NCI-H1694 (cell line): ENCODE measurements at regions not wholly inside any gene's neighbourhood (a gene's known extent, or its start where the extent isn't known, plus 50 kb on each side); places are given as distances from the start of the nearest gene placed in this dataset.
"Not testable (repeated sequence)": the region's sequence is repeated elsewhere in the genome, so short reads cannot be mapped to it uniquely, and the experiment has no call there.

Source experiments
- DNase-seq: peaks from one replicate; lab custom pipeline; 2025; lab: John Stamatoyannopoulos, UW

DNA sequence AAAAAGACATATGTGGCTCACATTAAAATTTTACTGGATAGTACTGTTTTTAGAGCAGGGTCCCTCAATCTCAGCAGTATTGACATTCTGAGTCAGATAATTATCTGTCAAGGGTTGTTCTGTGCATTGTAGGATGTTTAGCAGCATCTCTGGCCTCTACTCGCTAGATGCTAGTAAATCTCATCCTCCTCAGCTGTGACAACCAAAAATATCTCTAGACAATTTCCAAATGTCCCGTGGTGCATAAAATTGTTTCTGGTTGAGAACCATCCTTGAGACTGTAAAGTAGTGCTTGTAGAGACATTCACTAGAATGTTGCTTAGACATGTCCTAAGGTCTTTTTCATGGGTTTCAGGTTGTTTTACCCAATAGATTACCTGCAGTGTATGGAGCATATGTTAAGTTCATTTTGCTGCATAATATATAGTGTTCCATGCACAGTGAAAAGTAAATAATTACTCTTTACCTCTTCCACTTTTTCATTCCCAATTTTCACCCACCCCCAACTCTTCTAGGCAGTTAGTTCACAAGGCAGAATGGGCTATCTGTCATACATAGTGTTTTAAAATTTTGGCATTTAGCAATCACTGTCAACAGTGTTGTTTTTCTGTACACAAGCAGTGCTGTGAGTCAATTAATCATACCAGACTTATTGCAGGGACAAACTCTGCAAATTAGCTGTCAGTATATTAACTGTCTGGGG, 200.2 kb upstream of the SLC38A2 start:
- DNase-seq, result no peak

DNA sequence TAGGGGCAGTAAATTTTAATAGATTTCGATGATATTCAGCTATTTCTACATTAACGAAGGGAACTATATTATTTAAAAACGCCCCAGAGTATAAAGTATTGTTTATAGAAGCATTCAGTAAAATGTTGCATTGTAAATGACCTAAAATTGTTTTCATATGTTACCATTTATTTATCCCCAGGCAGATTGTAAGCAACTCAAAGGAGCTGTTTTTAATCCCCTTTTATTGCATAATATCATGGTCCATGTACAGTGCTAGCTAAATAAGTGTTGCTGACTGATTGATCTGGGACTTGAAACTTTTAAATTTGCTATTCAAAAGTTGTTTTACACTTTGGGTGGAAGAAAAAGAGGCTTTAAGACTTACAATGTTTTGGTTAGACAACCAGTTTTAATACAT, 199.0 kb upstream of the SLC38A2 start:
- no peak for DNase-seq

DNA sequence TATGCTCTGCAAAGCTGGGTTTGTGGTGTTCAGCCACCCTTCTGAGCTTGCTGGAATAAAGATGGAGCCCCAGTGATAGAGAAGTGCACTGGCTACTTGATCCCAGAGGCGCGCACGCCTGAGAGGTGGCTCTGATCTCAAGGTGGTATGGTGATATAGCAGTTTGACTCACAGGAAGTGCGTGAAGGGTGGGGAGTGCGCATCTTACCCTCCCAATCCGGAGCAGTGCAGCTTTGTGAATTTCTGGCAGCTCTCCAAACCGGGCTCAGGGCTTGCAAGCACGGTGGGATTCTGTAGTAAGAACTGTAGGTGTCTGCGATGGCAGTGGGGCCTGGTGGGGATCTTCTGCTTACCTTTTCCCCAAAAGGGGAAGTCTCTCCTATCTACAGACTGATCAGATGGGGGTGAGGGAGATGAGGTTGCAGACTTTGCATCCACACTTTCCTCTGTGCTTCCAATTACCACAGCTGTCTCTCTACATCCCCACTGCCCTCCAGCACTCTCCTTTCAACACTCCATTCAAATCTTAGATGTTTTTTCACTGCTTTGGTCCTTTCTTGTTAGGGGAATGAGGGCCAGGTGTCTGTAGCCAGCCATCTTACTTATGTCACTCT, 197.4 kb upstream of the SLC38A2 start:
- DNase-seq, result no peak

GRCh38 chr12:46567667-46568066, 195.1 kb upstream of the SLC38A2 start:
- DNase-seq, result no peak

DNA sequence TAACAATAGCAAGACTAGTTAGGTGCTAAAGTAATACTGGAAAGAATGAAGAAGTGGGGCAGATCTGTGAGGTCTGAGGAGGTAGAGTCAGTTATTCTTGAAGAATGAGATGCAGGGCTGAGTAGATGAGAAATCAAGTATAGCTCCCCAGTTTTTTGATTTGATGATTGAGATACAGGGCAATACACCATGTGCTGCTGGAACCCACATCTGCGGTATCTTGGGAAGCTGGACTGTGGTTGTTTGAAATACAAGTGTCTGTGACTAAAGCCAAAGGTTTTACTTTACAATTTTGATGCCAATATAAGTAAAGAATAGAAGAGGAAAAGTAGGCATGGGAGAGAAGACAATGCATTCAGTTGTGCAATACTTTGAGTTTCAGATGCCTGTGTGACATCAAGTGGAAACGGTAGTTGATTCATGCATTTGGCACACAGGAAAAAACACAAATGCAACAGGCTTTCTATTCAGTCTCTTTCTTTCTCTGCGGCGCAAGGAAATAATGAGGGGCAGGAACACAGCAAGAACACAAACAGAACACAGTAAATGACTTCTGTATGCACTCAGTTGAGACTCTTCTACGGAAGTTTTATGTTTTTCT, 190.2 kb upstream of the SLC38A2 start:
- DNase-seq, result no peak

GRCh38 chr12:46561769-46562624, 189.4 kb upstream of the SLC38A2 start:
- not testable (repeated sequence) for DNase-seq

DNA sequence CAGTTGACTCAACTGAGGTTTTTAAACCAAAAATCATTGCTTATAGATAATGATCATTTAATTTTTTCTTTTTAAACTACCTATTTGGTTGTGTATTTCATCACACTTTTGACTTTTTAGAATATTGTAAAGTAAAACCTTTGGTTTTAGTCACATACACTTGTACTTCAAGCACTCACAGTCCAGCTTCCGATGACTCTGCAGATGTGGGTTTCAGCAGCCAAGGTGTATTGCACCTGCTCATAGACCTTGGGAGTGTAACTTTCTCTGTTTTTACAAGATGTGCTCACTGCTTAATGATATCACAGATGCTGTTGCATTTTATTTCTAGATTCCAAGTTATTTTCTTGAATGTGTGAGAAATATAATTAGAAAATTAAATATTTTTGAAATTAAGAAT, 188.3 kb upstream of the SLC38A2 start:
- no peak for DNase-seq

DNA sequence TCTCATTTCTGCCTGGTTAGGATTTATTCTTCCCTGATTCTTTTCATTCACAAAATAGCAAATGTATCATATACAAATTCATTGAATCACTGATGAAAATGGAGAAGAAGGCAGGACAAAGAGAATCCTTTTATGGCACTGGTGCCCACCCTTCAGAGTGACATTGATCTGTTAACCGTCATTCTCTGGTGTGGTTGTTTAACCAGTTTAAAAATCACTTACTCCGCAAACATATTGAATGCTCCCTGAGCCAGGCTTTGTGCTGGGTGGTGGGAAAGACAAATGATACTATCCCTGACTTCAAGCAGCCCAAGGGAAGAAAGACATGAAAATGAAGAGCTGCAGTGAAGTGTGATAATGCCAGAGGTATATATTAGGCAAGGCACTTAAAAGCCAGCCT, 187.5 kb upstream of the SLC38A2 start:
- no peak for DNase-seq

- DNase-seq, result no peak
Measured at GRCh38 chr12:46559311-46559710, 186.7 kb upstream of the SLC38A2 start.

DNA sequence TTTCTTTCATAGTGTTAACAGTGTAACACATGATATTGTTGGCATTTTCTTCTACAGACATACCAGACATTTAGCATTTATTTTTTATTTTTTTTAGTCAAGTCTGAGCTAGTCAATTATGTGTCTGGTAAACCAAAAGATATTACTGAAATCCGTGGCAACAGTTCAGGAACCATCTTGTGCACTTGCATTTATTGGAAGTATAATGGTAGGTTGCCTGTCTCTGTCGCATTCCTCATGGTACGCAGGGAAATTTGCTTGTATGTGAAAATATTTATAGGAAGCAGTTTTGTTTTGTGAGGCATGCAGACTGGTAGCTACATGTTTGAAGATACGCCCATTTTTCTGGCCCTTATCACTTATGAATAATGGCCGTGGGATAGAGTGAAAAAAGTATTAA, 186.1 kb upstream of the SLC38A2 start:
- DNase-seq, result no peak

DNA sequence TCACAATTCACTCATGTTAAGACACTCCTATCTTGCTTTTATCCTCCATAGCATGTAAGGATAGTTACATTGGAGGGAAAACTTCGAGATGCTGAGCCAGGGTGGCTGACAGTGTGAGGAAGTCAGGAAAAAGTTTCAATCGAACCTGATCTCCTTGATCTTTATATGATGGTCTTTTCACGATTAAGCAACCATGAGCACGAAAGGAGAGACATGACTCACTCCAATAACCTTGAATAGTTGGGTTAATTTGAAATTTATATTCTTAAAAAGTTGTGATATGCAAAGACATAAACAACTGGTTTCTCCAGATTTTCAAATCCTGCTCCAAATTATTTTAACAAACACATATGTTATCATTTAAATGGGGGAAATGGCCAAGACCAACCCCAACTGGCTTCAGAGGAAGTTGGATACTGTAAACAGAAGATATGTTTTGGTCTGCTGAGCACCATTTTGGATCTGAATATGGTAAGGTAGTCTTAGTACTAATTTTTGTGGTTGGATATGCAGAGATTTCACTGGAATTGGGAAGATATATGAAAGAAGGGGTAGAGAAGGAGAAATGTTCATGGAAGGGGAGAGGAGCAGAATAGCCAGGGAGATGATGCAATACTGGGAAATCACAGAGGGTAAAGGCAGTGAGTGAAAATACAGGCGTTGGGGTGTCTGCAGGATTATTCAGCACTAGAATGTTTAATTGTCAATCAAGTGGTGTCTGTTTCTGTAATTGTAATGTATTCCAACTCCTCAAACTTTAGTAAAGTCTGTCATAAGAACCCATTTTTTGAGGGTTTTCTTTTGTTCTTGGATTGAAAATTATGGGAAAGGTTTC, 185.2 kb upstream of the SLC38A2 start:
- no peak for DNase-seq

GRCh38 chr12:46556819-46557524, 184.4 kb upstream of the SLC38A2 start:
- DNase-seq, result no peak

GRCh38 chr12:46556105-46556559, 183.6 kb upstream of the SLC38A2 start:
- DNase-seq, result no peak

- no peak for DNase-seq
Measured at GRCh38 chr12:46555406-46555852, 182.9 kb upstream of the SLC38A2 start.

DNA sequence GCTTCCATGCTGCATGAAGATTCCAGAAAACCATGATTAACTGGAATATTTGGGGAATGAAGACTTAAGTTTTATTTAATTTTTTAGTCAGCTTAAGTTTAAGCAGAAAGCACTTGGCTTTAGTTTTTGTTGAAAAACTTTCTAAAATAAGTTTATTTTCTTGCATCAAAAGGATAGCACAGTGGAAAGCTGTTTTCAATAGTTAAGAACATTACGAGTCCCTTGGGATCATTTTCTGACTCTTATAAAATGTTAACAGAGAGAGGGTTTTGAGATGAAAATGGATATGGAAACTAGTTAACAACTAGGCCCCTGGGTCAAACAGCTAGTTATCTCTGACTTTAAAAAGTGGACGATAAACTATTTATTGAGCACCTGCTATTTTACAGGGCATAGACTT, 181.9 kb upstream of the SLC38A2 start:
- DNase-seq, result no peak

DNA sequence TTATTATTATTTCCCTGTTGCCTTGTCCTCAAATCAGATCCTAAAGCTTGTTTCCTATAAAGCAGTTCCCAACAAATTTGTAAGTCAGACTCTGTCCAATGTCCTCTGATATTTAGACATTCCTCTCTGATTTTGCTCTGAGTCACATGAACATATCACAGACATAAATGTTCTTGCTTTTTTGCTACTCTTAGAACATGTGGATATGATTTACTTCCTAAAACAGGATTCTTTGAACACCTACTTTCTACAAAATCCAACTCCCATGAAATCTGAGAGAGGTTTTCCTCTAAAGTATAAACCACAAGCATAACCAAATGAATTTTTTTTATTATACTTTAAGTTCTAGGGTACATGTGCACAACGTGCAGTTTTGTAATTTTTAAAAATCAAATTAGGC, 181.3 kb upstream of the SLC38A2 start:
- DNase-seq, result no peak

- DNase-seq, result no peak
Measured at GRCh38 chr12:46553266-46553665, 180.7 kb upstream of the SLC38A2 start.

DNA sequence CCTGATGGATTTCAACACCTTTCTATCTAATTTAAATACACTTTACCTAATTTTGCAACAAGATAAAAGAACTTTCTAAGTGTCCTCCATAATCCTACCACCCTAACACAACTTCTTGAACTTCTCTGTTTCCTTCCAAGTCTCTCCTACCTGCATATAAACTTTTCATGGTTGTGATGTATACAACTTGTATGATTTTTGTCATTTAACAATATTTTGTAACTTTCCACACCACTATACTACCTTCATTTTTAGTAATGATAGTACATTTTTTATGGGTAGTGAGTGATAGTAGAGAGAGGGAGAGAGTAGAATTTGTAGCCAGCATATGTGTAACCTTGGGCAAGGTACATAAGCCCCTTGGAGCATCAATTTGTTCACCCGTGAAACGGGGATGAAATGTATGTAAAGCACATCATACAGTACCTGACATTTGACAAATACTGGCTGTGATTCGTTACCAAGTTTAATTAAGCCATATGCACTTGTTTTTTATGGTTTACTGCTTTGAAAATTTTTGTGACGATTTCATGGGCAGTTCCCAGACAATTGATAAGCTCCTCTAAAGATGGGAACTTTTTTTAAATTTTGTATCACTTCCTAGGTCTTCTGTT, 177.8 kb upstream of the SLC38A2 start:
- DNase-seq, result no peak

- no peak for DNase-seq
Measured at GRCh38 chr12:46549527-46550265, 177.1 kb upstream of the SLC38A2 start.

DNA sequence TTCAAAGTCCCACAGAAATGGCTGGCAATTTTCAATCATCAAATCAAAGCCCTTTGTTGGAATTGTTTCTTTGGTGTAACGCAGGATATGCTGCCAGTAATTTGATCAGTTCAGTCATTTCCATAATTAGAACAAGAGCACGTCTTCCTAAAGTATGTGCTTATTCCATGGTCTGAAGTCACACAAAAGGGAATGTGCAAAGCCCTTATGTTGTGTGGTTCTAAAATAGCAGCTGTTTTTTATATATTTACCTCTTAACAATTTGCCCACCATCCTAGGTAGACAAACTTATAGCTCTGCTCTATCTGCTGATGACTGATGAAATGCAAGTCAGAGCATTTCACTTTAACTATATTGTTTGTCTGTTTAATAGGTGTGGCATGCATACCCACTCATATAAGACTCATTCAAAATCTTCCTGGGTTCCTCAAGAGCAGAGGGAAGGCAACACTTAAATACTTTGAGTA, 176.1 kb upstream of the SLC38A2 start:
- DNase-seq, result no peak
